ENCODE measurements at regions not wholly inside any gene's neighbourhood (a gene's known extent, or its start where the extent isn't known, plus 50 kb on each side); places are given as distances from the start of the nearest gene placed in this dataset.

GRCh38 chr13:104553896-104554295 lies 1487.7 kb upstream of the SLC10A2 start:
- Histone ChIP-seq H3K4me3 (ENCODE audit: low read depth, low read length) (no peak overlapping the region), H3K36me3 (ENCODE audit: control insufficient read depth, insufficient read depth, low read length) (no peaks in the 10 kb centered on the region), H3K27me3 (ENCODE audit: control insufficient read depth, insufficient read depth, low read length) (no peaks in the 10 kb centered on the region)
- TF ChIP-seq, protein P1, sequence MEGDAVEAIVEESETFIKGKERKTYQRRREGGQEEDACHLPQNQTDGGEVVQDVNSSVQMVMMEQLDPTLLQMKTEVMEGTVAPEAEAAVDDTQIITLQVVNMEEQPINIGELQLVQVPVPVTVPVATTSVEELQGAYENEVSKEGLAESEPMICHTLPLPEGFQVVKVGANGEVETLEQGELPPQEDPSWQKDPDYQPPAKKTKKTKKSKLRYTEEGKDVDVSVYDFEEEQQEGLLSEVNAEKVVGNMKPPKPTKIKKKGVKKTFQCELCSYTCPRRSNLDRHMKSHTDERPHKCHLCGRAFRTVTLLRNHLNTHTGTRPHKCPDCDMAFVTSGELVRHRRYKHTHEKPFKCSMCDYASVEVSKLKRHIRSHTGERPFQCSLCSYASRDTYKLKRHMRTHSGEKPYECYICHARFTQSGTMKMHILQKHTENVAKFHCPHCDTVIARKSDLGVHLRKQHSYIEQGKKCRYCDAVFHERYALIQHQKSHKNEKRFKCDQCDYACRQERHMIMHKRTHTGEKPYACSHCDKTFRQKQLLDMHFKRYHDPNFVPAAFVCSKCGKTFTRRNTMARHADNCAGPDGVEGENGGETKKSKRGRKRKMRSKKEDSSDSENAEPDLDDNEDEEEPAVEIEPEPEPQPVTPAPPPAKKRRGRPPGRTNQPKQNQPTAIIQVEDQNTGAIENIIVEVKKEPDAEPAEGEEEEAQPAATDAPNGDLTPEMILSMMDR (IDR thresholded peaks at IDR 0.05; ENCODE audit: insufficient read depth, low read depth, low read length), result no peak
- no peak for DNase-seq (ENCODE audit: low read depth)
- CTCF ChIA-PET, result no interaction called here
- POLR2A ChIA-PET, result no interaction called here

GRCh38 chr13:104553186-104553585 lies 1487.0 kb upstream of the SLC10A2 start:
- no peaks in the 10 kb centered on the region for H3K27me3 ChIP-seq (ENCODE audit: control insufficient read depth, insufficient read depth, low read length)
- DNase-seq (ENCODE audit: low read depth), result no peak
- CTCF ChIA-PET, result no interaction called here
- no peak overlapping the region for H3K4me3 ChIP-seq (ENCODE audit: low read depth, low read length)
- POLR2A ChIA-PET, result no interaction called here
- TF ChIP-seq, protein P1 (IDR thresholded peaks at IDR 0.05; ENCODE audit: insufficient read depth, low read depth, low read length), result no peak
- no peaks in the 10 kb centered on the region for H3K36me3 ChIP-seq (ENCODE audit: control insufficient read depth, insufficient read depth, low read length)

DNA sequence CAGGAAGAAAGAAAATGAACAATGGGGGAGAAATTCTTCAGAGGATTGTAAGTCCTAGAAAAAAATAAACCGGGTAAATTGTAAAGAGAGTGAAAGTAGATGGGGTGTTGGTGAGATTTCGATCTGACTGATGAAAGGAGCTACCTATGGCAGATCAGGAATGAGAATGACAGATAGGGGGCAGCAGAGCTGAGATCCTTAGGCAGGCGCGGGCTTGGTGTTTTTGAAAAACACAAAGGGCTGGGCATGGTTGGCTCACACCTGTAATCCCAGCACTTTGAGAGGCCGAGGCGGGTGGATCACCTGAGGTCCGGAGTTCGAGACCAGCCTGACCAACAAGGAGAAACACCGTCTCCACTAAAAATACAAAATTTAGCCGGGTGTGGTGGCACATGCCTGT lies 1468.6 kb upstream of the SLC10A2 start:
- Histone ChIP-seq H3K4me3 (ENCODE audit: low read depth, low read length) (no peak overlapping the region), H3K36me3 (ENCODE audit: control insufficient read depth, insufficient read depth, low read length) (no peaks in the 10 kb centered on the region), H3K27me3 (ENCODE audit: control insufficient read depth, insufficient read depth, low read length) (no peaks in the 10 kb centered on the region)
- TF ChIP-seq, protein P1 (IDR thresholded peaks at IDR 0.05; ENCODE audit: insufficient read depth, low read depth, low read length), result no peak
- ChIA-PET CTCF (no interaction called here), POLR2A (no interaction called here)
- DNase-seq (ENCODE audit: low read depth), result no peak

DNA sequence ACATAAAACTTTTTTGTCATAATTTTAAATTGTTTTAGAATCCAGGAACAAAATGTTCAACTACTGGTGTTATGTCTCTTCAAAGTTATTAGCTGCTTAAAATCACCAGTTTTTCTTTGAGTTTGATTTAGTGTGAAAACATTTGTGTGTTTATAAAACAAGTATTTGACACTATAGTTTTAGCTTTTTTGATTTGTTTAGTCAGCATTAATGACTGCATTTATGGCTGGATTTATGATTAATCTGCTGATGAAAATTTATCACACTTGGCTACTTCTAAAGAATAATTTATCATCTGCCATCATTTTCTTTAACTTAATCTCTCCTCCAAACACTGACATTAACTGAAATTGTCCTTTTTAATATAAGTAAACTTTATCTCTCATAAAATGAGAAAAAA lies 1465.9 kb upstream of the SLC10A2 start:
- Histone ChIP-seq H3K4me3 (ENCODE audit: low read depth, low read length) (no peak overlapping the region), H3K36me3 (ENCODE audit: control insufficient read depth, insufficient read depth, low read length) (no peaks in the 10 kb centered on the region), H3K27me3 (ENCODE audit: control insufficient read depth, insufficient read depth, low read length) (no peaks in the 10 kb centered on the region)
- DNase-seq (ENCODE audit: low read depth), result no peak
- ChIA-PET POLR2A (no interaction called here), CTCF (no interaction called here)
- TF ChIP-seq, protein P1 (IDR thresholded peaks at IDR 0.05; ENCODE audit: insufficient read depth, low read depth, low read length), result no peak

GRCh38 chr13:104530741-104531140 lies 1464.5 kb upstream of the SLC10A2 start:
- ChIA-PET POLR2A (no interaction called here), CTCF (no interaction called here)
- Histone ChIP-seq H3K4me3 (ENCODE audit: low read depth, low read length) (no peak overlapping the region), H3K27me3 (ENCODE audit: control insufficient read depth, insufficient read depth, low read length) (no peaks in the 10 kb centered on the region), H3K36me3 (ENCODE audit: control insufficient read depth, insufficient read depth, low read length) (no peaks in the 10 kb centered on the region)
- no peak for DNase-seq (ENCODE audit: low read depth)
- TF ChIP-seq, protein P1 (IDR thresholded peaks at IDR 0.05; ENCODE audit: insufficient read depth, low read depth, low read length), result no peak

Measured in BJ (cell line).